AG09309 (cell line): ENCODE measurements at regions not wholly inside any gene's neighbourhood (a gene's known extent, or its start where the extent isn't known, plus 50 kb on each side); places are given as distances from the start of the nearest gene placed in this dataset.

Source experiments
- DNase-seq: peaks from one replicate; pipeline ENCODE4 v3.0.0-alpha.2; 2010; ENCODE audit warnings: low read depth
- H3K4me3 ChIP-seq: 2 replicates; pipeline ENCODE4 v1.5.1; 2011; ENCODE audit warnings: mild to moderate bottlenecking, low read depth, low read length, moderate library complexity; ENCODE audit not compliant: control insufficient read depth
- CTCF ChIP-seq: IDR thresholded peaks from 2 replicates; pipeline ENCODE4 v1.5.1; 2011; ENCODE audit warnings: mild to moderate bottlenecking, low read depth, low read length, inconsistent platforms; ENCODE audit not compliant: insufficient read depth, control insufficient read depth; ENCODE audit errors: missing control alignments

- no peak overlapping the region for H3K4me3 ChIP-seq
- no peak for TF ChIP-seq CTCF
- no peak for DNase-seq
Measured at GRCh38 chr2:122960759-122961641, 1064.1 kb upstream of the CNTNAP5 start.

- no peak overlapping the region for H3K4me3 ChIP-seq
- no peak for TF ChIP-seq CTCF
- DNase-seq, result no peak
Measured at GRCh38 chr2:122966461-122966860, 1058.6 kb upstream of the CNTNAP5 start.

GRCh38 chr2:122977580-122977979 is 1047.5 kb upstream of the CNTNAP5 start:
- H3K4me3 ChIP-seq, result no peak overlapping the region
- DNase-seq, result no peak
- no peak for TF ChIP-seq CTCF

GRCh38 chr2:122980671-122981070 is 1044.4 kb upstream of the CNTNAP5 start:
- no peak for TF ChIP-seq CTCF
- DNase-seq, result no peak
- H3K4me3 ChIP-seq, result no peak overlapping the region

GRCh38 chr2:122982936-122983335 is 1042.2 kb upstream of the CNTNAP5 start:
- DNase-seq, result no peak
- no peak for TF ChIP-seq CTCF
- no peak overlapping the region for H3K4me3 ChIP-seq

GRCh38 chr2:122988395-122989221 is 1036.5 kb upstream of the CNTNAP5 start:
- no peak for TF ChIP-seq CTCF
- H3K4me3 ChIP-seq, result no peak overlapping the region
- DNase-seq, result no peak
